Calu3 (cell line): ENCODE measurements at regions not wholly inside any gene's neighbourhood (a gene's known extent, or its start where the extent isn't known, plus 50 kb on each side); places are given as distances from the start of the nearest gene placed in this dataset.

Source experiments
- BruUV-seq: library from RNA; stranded (reverse); fragments of 400-500 nt; replicated peaks from 2 replicates; lab custom pipeline; 2021; lab: Mats Ljungman, UMichigan
- CTCF ChIA-PET: fragments of 300-600 bp; sonication (Branson Sonifier 250); formaldehyde crosslinking; loops from one replicate; lab custom pipeline; 2022; ENCODE audit warnings: antibody characterized with exemption; lab: Charles Lee
- DNase-seq: peaks from one replicate; pipeline ENCODE4 v3.0.0; 2022
- H3K27ac Mint-ChIP-seq: one replicate; pipeline ENCODE4 v1.8.0; 2022; ENCODE audit warnings: mixed read lengths; ENCODE audit not compliant: unreplicated experiment
- H3K27me3 Mint-ChIP-seq: one replicate; pipeline ENCODE4 v1.8.0; 2022; ENCODE audit warnings: mixed read lengths; ENCODE audit not compliant: unreplicated experiment
- H3K36me3 Mint-ChIP-seq: one replicate; pipeline ENCODE4 v1.8.0; 2022; ENCODE audit warnings: mild to moderate bottlenecking, moderate library complexity, mixed read lengths; ENCODE audit not compliant: insufficient read depth, unreplicated experiment
- H3K4me1 Mint-ChIP-seq: one replicate; pipeline ENCODE4 v1.8.0; 2022; ENCODE audit warnings: mild to moderate bottlenecking, low read depth, mixed read lengths; ENCODE audit not compliant: unreplicated experiment
- H3K4me3 Mint-ChIP-seq: one replicate; pipeline ENCODE4 v1.8.0; 2022; ENCODE audit warnings: mild to moderate bottlenecking, low read depth, moderate library complexity, mixed read lengths; ENCODE audit not compliant: unreplicated experiment
- H3K9me3 Mint-ChIP-seq: one replicate; pipeline ENCODE4 v1.8.0; 2022; ENCODE audit warnings: low read depth, mixed read lengths; ENCODE audit not compliant: unreplicated experiment
- CTCF ChIP-seq: fragments of 200-600 bp; IDR thresholded peaks from one replicate; pipeline ENCODE4 v1.8.0; 2022; ENCODE audit warnings: antibody characterized with exemption; ENCODE audit not compliant: unreplicated experiment
- intact Hi-C: fragments of 100-400 bp; cut with micrococcal nuclease; formaldehyde crosslinking; loops from one replicate; pipeline ENCODE4 v1.10.0; 2022; ENCODE audit not compliant: unreplicated experiment

- TF ChIP-seq CTCF = no peak
- no peaks in the 10 kb centered on the region for H3K9me3 Mint-ChIP-seq
- H3K4me1 Mint-ChIP-seq = no peaks in the 10 kb centered on the region
- H3K4me3 Mint-ChIP-seq = no peak overlapping the region
- BruUV-seq = no TSS peak
- H3K27ac Mint-ChIP-seq = no peak overlapping the region
- intact Hi-C loops = no loop called here
- no peaks in the 10 kb centered on the region for H3K27me3 Mint-ChIP-seq
- no peak for DNase-seq
- CTCF ChIA-PET = no interaction called here
- H3K36me3 Mint-ChIP-seq = no peaks in the 10 kb centered on the region
These were observed 217.8 kb upstream of the NRP1 start for GRCh38 chr10:33552290-33552689.

- CTCF ChIA-PET = no interaction called here
- H3K27ac Mint-ChIP-seq = no peak overlapping the region
- H3K4me1 Mint-ChIP-seq = no peaks in the 10 kb centered on the region
- H3K36me3 Mint-ChIP-seq = no peaks in the 10 kb centered on the region
- intact Hi-C loops = no loop called here
- no peak overlapping the region for H3K4me3 Mint-ChIP-seq
- DNase-seq = no peak
- TF ChIP-seq CTCF = no peak
- H3K9me3 Mint-ChIP-seq = no peaks in the 10 kb centered on the region
- BruUV-seq = no TSS peak
- no peaks in the 10 kb centered on the region for H3K27me3 Mint-ChIP-seq
These were observed 216.3 kb upstream of the NRP1 start for GRCh38 chr10:33550811-33551210.

DNA sequence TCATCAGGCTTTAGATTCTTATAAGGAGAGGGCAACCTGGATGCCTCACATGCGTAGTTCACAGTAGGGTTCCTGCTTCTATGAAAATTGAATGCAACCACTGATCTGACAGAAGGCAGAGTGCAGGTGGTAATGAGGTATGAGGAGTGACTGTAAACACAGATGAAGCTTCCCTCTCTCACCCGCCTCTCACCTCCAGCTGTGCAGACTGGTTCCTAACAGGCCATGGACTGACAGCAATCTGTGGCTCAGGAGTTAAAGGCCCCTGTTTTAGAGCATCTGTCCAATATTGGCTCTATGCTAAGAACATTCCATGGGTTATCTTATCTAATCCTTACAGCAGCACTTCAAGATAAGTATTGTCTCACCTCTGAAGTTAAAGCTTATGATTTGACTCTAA lies 213.5 kb upstream of the NRP1 start:
- no peaks in the 10 kb centered on the region for H3K36me3 Mint-ChIP-seq

DNA sequence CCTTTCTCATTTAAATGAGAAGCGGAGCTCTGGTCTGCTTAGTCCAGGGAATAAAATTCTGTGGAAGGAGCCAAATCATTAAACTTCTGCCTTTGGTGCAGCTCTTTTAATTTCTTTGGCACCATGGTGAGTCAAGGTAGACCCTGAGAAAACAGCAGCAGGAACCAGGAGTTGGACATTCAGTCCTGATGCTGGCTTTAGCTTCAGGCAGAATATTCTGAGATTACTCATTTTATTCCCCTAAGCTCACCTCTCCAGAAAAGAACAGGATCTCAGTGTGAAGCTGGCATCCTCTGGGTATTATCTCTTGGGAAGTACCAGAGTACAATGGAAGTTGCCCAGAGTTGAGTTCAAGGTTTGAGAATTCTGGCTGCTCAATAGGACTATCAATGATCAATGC lies 211.6 kb upstream of the NRP1 start:
- no peaks in the 10 kb centered on the region for H3K36me3 Mint-ChIP-seq
- CTCF ChIA-PET = no interaction called here
- intact Hi-C loops = no loop called here

More for the DNA sequence above, 213.5 kb upstream of the NRP1 start:
- intact Hi-C loops = no loop called here
- BruUV-seq = no TSS peak
- DNase-seq = no peak
- CTCF ChIA-PET = interaction anchor here (0.5 kb wide), 1 partner anchor 136 kb away, joined by 3 read pairs; no protein-coding TSS in a partner anchor
- Mint-ChIP-seq H3K4me3 (no peak overlapping the region), H3K4me1 (peaks cover 3% of the 10 kb centered on the region), H3K27me3 (no peaks in the 10 kb centered on the region), H3K9me3 (no peaks in the 10 kb centered on the region), H3K27ac (no peak overlapping the region)
- no peak for TF ChIP-seq CTCF

More for the DNA sequence above, 211.6 kb upstream of the NRP1 start:
- Mint-ChIP-seq H3K9me3 (no peaks in the 10 kb centered on the region), H3K27me3 (no peaks in the 10 kb centered on the region), H3K27ac (no peak overlapping the region), H3K4me3 (no peak overlapping the region), H3K4me1 (peaks cover 8% of the 10 kb centered on the region)
- no peak for TF ChIP-seq CTCF
- no TSS peak for BruUV-seq
- DNase-seq = no peak
